Frontal cortex (tissue), 3 donors: ENCODE measurements at regions not wholly inside any gene's neighbourhood (a gene's known extent, or its start where the extent isn't known, plus 50 kb on each side); places are given as distances from the start of the nearest gene placed in this dataset.
A peak's percentile ranks its signal among the peaks of the same experiment; 100 is the strongest.

Experiments
- DNase-seq, 2 donors: peaks; one replicate each; pipeline ENCODE4 v3.0.0; 2012; ENCODE audit warnings: low spot score in 2 of 2
- FAIRE-seq: peaks from 2 replicates; lab custom pipeline; 2012; peaks lifted over from hg19 to GRCh38; lab: Jason Lieb, UNC
- donor health status: control.
- donor health status: control.
- donor health status: control.

DNA sequence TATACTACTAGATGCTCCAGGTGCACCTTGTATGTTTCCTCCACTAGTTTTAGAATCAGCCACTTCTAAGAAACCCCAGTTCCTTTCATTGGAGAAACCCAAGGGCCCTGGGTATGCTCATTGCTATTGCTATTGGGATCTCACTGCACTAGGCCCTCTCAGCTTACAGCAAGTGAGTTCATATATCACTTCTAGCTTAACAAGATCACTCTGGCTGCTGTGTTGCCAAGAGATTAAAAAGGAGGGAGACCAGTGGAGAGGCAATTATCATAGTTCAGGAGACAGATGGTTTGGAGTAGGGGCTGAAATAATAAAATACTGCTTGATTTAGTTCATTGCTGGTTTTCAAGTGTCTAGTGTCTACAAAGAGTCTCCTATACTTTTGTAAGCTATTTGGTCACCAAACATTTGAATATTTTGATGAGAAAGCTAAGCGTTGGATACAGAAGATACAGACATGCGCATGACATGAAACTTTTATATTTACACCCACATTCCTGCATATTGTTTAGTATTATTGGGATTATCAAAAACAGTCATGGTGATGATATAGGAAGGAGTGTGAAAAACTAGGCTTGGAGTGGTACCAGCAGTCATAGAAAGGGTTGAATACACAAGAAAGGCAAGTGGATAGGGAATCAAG is 671.9 kb downstream of the ADGRL2 start:
- DNase-seq = no peak
- no peak for FAIRE-seq

DNA sequence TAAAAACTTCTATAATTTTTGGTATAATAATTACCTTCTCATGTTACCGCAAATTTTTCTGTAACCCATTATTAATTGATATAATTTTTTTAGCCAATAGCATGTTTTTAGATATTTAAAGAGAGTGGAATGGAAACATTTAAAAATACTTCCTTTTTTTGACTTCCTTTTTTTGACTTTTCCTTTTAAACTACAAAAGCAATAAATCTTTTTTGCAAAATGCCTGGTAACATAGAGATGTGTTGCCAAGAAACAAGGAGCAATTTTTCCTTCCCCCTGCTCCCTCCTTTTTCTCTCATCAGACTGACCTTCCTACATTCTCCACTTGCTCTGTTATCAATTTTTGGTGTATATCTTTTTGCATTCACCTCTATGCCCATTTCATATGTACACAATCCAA is 666.2 kb downstream of the ADGRL2 start:
- DNase-seq (no peak), FAIRE-seq (no peak)

DNA sequence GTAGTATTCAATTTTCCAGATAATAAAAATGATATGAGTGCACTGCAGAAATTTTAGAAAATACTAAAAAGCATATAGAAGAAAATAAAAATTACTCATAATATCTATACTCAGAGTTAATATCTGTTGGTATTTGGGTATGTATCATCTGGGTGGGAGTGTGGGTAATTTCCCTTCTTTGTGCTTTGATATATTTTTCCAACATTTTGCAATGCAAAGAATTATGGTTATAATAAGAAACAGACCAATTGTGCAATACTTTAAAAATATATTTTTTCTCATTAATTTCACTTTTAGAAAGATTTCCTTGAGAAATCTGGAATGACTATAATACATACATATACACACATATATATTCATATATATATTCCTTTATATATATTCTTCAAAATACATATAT is 665.7 kb downstream of the ADGRL2 start:
- FAIRE-seq (peak; percentile 74), DNase-seq (no peak)

DNA sequence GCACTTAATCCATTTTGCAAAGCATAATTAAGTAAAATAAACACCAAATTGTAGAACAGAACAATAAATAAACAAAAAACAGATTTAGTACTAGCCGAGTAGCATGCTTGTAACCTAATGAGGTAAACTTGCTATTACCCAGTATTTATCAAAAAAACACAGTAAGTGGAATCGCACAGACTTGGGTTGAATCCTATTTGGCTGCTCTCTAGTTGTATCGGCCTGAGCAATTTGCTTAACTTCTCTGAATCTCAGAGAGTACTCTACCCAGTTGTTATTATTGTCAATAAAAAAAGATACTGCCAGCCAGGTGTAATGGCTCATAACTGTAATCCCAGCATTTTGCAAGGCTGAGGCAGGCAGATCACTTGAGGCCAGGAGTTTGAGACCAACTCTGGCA is 664.3 kb downstream of the ADGRL2 start:
- DNase-seq (no peak), FAIRE-seq (no peak)

DNA sequence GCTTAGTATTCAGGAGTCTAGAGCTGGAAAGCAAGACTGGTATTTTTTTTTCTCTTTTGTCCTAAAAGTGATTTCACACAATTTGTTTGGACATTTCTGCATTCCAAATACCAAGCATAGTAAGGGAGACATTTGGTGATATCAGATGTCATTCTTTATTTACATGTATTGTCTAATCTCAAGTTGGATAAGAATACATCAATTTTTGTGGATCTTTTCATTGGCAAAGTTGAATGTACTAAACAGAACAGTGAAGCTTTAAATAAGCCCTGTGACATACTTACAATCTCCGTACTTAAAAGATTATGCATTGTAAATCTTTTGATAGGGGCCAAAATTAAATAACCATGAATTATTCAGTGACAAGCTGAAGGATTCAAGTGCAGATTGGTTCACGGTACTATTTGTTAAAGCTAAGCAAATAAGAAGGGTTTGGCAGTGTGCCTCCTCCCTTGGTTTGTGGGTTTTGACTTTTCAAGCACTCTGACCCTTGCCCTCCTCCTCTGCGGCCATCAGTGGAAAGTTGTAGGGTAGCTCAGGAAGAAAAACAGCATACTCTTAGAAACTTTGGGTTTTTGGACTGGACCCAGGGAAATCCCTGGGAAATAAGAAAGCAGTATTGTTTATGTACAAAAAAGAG is 663.7 kb downstream of the ADGRL2 start:
- FAIRE-seq (no peak), DNase-seq (no peak)

DNA sequence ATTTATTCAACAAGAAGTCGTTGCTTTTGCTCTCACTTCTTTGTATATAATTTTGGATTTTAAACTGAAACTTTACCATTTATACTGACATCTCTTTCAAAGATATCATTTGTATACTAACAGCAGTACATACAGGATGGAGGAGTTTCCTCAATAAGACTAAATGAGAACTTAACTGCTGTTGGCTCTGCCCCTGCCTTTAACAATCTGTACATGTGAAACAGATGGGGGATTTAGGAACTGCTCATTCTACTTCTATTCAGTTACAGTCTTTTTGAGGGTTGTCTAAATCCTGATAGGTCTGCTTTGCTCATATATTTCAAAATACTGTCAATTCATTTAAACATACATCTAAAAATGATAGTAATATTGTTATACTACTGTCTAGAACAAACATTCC is 663.2 kb downstream of the ADGRL2 start:
- DNase-seq (no peak), FAIRE-seq (no peak)

DNA sequence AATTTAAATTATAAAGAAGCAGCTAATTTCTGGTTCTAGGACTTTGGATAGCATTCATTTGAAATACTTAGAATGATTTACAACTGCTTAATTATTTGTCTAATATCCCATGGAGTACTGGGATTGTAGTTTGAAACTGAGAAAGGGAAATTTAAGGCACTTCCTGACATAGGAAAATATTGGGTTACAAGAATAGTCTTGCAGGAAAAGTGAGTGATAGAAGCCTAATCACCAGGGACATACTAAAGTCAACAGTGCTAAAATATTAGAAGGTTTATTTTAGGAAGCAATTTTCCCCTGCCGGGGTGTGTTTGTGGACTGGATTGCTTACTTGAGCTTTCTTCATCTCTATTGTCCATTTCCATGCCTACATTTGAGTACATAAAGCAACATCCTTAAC is 661.6 kb downstream of the ADGRL2 start:
- no peak for DNase-seq
- FAIRE-seq = no peak

DNA sequence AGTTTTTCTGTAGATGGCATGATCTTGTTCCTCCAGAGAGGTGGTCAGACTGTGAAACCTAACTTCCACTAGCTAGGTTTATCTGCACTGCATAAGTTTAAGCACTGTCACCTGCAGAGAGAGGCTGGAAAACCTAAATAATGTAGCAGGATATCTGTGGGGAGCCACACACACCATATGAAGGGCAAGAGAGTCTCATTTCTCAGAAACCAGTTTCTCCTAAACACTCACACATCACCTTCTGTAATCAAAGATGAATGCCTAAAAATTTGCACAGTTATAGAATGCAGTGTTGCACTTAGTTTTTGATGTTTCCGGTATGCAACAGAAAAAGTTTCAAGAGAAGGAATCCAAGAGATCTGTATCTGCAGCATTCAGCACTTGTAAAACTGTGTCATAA is 654.6 kb downstream of the ADGRL2 start:
- no peak for DNase-seq
- no peak for FAIRE-seq

DNA sequence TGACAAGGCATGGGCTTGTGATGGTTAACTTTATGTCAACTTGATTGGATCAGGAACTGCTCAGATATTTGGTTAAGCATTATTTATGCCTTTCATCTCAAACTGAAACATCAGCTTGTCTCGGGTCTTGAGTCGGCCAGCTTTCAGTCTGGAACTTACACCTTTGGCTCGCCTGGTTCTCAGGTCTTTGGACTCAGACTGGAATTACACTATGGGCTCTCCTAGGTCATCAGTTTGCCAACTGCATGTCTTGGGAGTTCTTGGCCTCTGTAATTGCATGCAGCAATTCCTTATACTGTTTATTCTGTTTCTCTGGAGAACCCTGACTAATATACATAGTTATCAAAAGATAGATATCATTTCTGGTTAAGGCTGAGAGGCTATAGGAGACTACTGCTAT is 653.7 kb downstream of the ADGRL2 start:
- FAIRE-seq = no peak

DNA sequence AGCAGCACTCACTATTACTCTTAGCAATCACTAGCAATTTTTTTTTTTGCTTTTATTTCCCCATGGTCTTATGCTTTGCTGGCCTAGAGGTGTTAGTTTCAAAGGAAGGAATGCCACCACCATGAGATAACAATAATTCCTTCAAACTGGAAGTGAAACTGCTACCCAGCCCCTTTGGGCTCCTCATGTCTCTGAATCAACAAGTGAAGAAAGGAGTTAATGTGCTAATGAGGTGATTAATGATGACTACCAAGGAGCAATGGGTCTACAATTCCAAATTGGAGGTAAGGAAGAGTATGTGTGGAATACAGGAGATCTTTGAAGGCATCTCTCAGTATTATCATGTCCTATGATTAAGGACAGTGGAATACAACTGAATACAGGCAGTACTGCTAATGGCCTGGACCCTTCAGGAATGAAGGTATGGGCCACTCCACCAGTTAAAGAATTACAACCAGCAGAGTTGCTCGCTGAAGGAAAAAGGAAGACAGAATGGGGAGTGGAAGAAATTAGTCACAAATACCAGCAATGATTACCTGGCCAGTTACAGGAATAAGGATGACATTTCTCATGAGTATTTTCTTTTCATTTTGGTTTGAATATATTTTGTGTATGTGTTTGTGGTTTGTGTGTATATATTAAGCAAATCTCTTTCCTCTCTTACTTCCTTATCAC is 652.9 kb downstream of the ADGRL2 start:
- FAIRE-seq = no peak
- no peak for DNase-seq

More for the DNA sequence above, 653.7 kb downstream of the ADGRL2 start:
- no peak for DNase-seq

DNA sequence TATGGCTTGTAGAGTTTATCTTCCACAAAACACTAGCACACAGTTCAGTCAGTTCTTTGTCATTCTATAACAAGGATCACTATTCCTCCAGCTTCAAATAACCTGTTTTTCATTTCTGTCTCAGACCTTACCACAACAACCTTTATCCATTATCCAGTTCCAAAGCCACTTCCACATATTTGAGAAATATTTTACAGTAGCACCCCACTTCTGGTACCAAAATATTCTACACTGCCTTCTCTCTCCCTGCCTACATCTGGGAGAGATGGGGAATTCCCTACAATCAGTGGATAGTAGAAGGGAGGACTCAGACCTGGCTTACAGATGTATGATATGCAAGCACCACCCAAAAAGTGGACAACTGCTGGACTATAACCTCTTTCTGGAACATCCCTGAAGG is 651.4 kb downstream of the ADGRL2 start:
- FAIRE-seq = no peak

DNA sequence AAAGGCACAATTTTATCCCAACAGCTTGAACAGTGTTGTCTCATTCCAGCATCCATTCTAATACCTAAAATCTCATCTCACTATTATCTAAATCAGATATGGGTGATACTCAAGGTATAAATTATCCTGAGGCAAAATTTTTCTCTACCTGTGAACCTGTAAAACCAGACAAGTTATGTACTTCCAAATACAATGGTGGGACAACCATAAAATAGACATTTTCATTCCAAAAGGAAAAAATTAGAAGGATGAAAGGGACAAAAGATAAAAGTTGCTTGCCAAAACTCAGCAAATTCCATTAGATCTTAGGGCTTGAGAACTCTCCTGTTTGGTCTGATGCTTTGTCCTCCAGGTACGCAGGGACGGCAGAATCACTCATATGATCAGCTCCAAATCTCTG is 650.5 kb downstream of the ADGRL2 start:
- FAIRE-seq = no peak
- DNase-seq = no peak

More for the DNA sequence above, 651.4 kb downstream of the ADGRL2 start:
- DNase-seq = no peak

DNA sequence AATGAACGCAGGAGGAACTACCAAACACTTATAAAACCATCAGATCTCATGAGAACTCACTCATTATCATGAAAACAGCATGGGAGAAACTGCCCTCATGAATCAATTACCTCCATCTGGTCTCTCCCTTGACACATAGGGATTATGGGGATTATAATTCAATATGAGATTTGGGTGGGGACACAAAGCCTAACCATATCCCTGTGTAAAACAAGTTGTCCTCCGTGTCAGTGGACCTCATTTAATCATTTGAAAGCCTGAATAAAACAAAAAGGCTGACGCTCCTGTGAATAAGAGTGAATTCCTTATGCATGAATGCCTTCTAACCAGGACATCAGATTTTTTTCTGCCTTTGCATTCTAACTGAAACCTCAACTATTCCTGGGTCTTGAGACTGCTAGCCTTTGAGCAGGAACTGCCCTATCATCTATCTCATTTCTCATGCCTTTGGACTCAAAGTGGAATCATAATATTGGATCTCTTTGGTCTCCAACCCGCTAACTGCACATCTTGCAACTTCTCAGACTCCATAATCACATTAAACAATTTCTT is 648.8 kb downstream of the ADGRL2 start:
- FAIRE-seq (no peak), DNase-seq (no peak)

DNA sequence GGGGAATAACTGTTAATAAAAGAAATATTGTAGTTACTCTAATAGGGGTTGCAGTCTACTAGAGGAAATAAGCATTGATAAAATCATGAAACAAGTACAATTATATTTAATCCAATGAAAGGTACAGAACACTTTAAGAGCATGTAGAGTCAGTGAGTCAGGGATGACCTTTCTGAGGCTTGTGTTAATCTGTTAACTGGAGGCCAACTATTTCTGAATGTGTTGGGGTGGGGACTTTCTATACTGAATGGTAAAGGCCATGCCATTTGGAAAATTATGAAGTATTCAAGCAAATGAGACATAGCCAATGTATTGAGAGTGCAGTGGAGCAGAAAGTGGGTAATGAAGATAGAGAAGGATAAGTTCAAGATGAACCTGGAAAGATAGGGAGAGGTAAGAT is 646.2 kb downstream of the ADGRL2 start:
- no peak for DNase-seq
- FAIRE-seq = no peak

DNA sequence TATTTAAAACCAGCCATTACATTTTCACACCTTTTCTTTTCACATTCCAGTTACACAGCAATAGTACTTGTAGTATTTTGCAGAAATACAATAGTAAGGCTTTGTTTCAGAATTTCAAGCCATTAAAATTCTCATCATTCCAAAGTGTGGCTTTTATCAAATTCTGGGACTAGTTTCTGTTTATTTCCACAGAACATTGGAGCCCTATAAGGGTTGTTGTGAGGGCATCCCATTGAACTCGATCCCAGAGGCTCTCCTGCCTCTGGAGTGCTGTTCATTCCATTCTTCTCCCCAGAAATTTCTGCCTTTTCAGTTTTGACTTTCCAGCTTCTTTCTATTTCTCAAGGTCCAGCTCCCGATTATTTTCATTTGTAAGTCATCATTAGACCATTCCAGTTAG is 645.5 kb downstream of the ADGRL2 start:
- DNase-seq = no peak
- no peak for FAIRE-seq

DNA sequence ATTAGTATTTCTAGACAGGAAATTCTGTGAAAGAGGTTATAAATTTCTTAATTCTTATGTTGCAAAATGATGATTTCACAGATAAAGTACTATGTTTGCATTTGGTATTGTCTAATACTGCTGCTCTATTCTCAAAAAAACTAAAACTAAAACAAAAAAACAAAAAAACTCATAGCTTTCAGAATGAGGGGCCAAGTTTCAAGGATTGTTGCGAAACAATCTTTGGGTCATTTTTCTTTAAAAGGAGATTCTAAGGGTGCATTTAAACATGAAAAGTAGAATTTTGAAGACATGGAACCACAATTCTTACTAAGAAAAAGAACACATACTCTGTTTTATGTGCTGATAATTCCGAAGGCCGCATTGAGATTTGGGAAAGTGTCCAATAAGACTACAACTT is 645.1 kb downstream of the ADGRL2 start:
- FAIRE-seq = no peak
- DNase-seq = no peak

DNA sequence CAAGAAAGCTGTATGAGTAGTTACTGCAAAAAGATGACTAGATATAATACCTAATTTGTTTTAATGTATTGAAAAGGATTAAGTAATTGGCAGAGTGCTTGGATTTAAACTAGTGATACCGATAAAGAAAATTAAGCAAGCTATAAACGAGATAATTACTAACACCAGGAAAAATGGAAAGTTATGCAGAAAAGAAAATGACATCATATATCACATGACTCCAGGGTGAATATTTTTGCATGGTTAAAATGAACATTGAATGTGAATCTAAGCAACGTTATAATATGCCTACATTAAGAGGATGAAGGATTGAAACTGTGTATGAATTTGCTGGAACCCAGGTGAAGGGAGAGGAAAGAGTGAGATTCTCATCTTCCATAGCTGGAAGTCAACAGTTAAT is 644.4 kb downstream of the ADGRL2 start:
- DNase-seq (no peak), FAIRE-seq (no peak)

DNA sequence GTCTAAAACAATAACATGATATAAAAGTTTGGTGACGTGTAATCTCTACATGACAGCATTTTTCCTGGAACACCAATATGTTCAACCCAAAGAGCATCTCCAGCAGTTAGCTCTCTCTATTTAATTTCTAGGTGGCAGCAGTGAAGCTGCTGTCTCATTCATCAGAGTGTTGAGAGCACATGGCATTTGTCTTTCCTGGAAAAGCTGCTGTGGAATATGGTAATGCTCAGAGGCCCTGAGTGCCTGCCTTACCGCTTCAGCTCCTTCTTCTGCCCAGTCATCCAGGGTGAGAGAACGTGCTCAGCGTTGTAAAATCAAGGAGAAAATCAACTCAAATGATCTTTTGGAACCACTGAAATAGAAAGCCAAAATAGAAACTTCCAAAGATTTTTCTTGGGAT is 640.7 kb downstream of the ADGRL2 start:
- DNase-seq = no peak
- no peak for FAIRE-seq

DNA sequence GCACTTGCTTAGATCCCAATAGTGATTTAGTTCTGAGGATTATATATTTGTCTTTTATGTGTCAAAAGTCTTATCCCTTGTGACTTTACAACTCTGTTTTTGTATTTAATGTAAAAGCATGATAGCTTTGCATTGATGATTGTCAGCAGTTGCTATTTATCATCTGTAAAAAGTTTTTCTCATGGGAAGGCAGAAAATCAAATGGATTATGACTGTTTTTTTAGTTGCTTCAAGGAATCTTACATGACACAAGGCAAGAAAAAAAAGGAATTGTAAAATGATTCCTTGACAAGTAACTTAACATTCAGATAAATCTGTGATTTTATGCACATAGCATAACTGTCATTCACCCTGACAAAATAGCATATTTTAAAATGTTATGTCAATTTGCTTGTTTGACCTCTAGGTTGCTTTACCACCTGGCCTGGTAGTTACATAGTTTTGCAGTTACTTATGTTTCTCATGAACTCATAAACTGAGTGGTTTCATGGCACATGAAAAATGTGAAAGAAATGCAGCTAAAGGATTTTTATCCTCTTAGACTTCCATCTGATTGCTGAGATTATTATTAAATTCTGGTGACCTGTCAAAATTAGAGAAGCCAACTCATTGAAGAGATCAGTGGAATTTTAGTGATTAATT is 622.6 kb downstream of the ADGRL2 start:
- FAIRE-seq (no peak), DNase-seq (no peak)

DNA sequence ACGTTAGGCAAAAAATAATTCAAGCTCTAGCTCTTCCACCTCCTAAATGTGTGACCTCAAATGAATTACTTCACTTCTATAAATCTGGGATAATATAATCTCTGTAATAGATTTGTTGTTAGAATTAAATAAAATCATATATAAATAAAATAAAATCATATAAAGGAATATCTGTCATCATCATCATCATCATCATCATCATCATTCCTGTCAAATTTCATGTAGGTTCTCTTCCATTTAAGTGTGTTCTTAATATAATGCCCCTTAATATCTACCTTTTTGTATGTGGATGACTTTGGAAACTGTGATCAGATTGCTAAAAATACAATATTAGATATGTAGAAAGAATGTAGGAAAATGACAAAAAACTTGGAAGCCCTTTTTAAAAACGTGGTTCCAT is 621.0 kb downstream of the ADGRL2 start:
- no peak for DNase-seq
- no peak for FAIRE-seq

DNA sequence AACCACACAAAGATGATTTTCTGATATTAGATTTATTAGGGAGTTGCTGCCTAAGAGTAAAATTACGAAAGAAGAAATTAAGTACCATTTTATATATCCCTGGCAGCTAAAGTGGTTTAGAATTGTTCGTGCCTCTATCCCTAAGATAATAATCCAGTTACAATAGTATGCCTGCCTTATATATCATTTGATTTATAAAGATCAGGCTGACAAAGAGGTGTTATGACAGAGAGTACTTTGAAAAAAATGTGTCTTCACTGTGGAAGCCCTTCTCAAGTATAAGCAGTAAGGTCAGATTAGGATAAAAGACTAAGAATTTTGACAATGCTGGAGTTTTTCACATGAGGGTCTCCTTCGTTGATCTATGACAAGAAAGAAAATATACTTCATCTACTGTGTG is 619.9 kb downstream of the ADGRL2 start:
- FAIRE-seq (no peak), DNase-seq (no peak)
